Glutamatergic neuron (in vitro differentiated cells): ENCODE measurements at regions not wholly inside any gene's neighbourhood (a gene's known extent, or its start where the extent isn't known, plus 50 kb on each side); places are given as distances from the start of the nearest gene placed in this dataset.

Source experiments
- DNase-seq: peaks from one replicate; pipeline ENCODE4 v3.0.0; 2022
- H3K27ac Mint-ChIP-seq: one replicate; pipeline ENCODE4 v1.8.0; 2020; ENCODE audit warnings: mild to moderate bottlenecking, mixed read lengths, inconsistent platforms; ENCODE audit not compliant: unreplicated experiment
- H3K27me3 Mint-ChIP-seq: one replicate; pipeline ENCODE4 v1.8.0; 2020; ENCODE audit warnings: mild to moderate bottlenecking, moderate library complexity, mixed read lengths, inconsistent platforms; ENCODE audit not compliant: unreplicated experiment
- H3K36me3 Mint-ChIP-seq: one replicate; pipeline ENCODE4 v1.8.0; 2020; ENCODE audit warnings: mild to moderate bottlenecking, mixed read lengths, inconsistent platforms; ENCODE audit not compliant: unreplicated experiment
- H3K4me1 Mint-ChIP-seq: one replicate; pipeline ENCODE4 v1.8.0; 2020; ENCODE audit warnings: mild to moderate bottlenecking, low read depth, mixed read lengths, inconsistent platforms; ENCODE audit not compliant: unreplicated experiment
- H3K4me3 Mint-ChIP-seq: one replicate; pipeline ENCODE4 v1.8.0; 2020; ENCODE audit warnings: mild to moderate bottlenecking, mixed read lengths, inconsistent platforms; ENCODE audit not compliant: unreplicated experiment
- H3K9me3 Mint-ChIP-seq: one replicate; pipeline ENCODE4 v1.8.0; 2020; ENCODE audit warnings: mild to moderate bottlenecking, moderate library complexity, mixed read lengths, inconsistent platforms; ENCODE audit not compliant: unreplicated experiment
- TF ChIP-seq, protein P1 (sequence below): fragments of 200-600 bp; sonication (generic); IDR thresholded peaks from one replicate; pipeline ENCODE4 v1.5.0; 2021; ENCODE audit not compliant: partially characterized antibody, unreplicated experiment

GRCh38 chr22:49274754-49275380 is 552.8 kb downstream of the BRD1 start:
- peaks cover 19% of the 10 kb centered on the region for H3K9me3 Mint-ChIP-seq
- H3K27ac Mint-ChIP-seq: no peak overlapping the region
- H3K36me3 Mint-ChIP-seq: peaks cover 16% of the 10 kb centered on the region
- no peak for DNase-seq
- H3K27me3 Mint-ChIP-seq: peaks cover 10% of the 10 kb centered on the region
- H3K4me3 Mint-ChIP-seq: no peak overlapping the region
- TF ChIP-seq, protein P1, sequence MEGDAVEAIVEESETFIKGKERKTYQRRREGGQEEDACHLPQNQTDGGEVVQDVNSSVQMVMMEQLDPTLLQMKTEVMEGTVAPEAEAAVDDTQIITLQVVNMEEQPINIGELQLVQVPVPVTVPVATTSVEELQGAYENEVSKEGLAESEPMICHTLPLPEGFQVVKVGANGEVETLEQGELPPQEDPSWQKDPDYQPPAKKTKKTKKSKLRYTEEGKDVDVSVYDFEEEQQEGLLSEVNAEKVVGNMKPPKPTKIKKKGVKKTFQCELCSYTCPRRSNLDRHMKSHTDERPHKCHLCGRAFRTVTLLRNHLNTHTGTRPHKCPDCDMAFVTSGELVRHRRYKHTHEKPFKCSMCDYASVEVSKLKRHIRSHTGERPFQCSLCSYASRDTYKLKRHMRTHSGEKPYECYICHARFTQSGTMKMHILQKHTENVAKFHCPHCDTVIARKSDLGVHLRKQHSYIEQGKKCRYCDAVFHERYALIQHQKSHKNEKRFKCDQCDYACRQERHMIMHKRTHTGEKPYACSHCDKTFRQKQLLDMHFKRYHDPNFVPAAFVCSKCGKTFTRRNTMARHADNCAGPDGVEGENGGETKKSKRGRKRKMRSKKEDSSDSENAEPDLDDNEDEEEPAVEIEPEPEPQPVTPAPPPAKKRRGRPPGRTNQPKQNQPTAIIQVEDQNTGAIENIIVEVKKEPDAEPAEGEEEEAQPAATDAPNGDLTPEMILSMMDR: no peak
- H3K4me1 Mint-ChIP-seq: no peaks in the 10 kb centered on the region

DNA sequence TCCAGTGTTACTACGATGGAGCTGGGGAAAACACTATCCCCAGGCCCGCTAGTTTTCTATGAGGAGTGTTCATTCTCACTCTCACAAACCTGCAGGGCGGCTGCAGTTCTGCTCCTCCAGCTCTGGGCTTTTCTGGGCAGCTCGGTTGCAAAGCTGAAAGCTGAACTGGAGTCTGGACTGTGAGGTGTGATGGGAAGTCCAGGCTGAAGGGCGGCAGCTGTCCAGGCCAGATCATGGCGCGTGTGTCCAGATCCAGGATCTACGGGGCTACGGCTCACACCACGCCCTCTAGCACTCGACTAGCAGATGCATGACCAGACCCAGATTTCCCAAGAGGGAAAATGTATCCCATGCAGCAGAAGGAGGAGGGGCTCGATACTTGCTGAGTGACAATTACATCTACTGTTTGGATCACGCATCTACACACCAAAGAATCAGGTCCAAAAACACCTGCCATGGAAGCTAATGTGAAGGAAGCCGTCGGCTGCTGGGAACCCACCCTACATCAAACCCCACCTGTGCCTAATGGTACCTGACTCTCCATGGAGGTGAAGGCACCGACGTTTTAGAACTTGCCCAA is 555.0 kb downstream of the BRD1 start:
- Mint-ChIP-seq H3K27ac (no peak overlapping the region), H3K4me3 (no peak overlapping the region), H3K4me1 (no peaks in the 10 kb centered on the region), H3K36me3 (peaks cover 17% of the 10 kb centered on the region), H3K27me3 (peaks cover 10% of the 10 kb centered on the region), H3K9me3 (peaks cover 22% of the 10 kb centered on the region)
- TF ChIP-seq, protein P1: no peak
- no peak for DNase-seq

- Mint-ChIP-seq H3K27me3 (peaks cover 11% of the 10 kb centered on the region), H3K36me3 (peaks cover 23% of the 10 kb centered on the region), H3K4me1 (no peaks in the 10 kb centered on the region), H3K4me3 (no peak overlapping the region), H3K27ac (no peak overlapping the region), H3K9me3 (peaks cover 25% of the 10 kb centered on the region)
- no peak for DNase-seq
- TF ChIP-seq, protein P1: no peak
Observed at GRCh38 chr22:49271831-49272230, 555.8 kb downstream of the BRD1 start.

- Mint-ChIP-seq H3K27me3 (peaks cover 11% of the 10 kb centered on the region), H3K4me3 (no peak overlapping the region), H3K27ac (no peak overlapping the region), H3K4me1 (no peaks in the 10 kb centered on the region), H3K36me3 (peaks cover 23% of the 10 kb centered on the region), H3K9me3 (peaks cover 26% of the 10 kb centered on the region)
- TF ChIP-seq, protein P1: no peak
- DNase-seq: no peak
Observed at GRCh38 chr22:49271369-49271727, 556.3 kb downstream of the BRD1 start.

DNA sequence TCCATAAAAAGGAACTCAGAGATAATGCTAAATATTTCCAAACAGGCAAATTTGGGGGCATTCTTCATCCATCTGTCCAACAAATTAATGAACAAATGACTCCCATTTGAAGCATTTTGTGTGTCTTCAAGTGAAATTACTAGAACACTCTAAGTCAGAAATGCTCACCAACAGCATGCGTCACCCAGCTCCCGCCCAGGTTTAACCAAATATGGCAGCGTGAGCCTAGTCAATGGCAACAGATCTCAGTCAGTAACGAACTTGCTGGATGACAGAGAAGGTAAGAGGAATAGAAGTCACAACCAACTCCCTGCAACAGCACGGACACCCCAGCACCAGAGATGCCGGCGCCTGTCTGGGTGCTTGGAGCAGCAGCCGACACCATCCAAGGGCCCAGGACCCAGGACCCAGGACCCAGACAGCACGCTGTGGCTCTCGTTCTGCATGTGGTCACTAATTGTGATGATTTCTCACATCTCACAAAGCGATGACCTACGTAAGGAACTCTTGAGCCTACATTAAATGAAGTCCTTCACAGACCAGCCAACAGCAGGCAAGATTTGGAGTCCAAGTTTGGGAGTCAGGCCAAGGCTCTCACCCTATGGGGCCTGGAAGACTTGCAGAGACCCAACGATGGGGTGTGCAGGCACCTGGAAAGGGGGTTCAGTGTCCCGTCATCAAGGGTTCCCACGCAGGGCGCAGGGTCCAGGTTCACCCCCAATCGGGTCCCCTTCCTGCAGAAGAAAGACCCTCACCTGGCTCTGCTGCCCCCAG is 556.9 kb downstream of the BRD1 start:
- H3K4me1 Mint-ChIP-seq: no peaks in the 10 kb centered on the region
- DNase-seq: no peak
- H3K36me3 Mint-ChIP-seq: peaks cover 23% of the 10 kb centered on the region
- H3K27me3 Mint-ChIP-seq: peaks cover 11% of the 10 kb centered on the region
- TF ChIP-seq, protein P1: no peak
- H3K9me3 Mint-ChIP-seq: peaks cover 26% of the 10 kb centered on the region
- H3K27ac Mint-ChIP-seq: no peak overlapping the region
- no peak overlapping the region for H3K4me3 Mint-ChIP-seq
